ENCODE measurements at regions not wholly inside any gene's neighbourhood (a gene's known extent, or its start where the extent isn't known, plus 50 kb on each side); places are given as distances from the start of the nearest gene placed in this dataset.

GRCh38 chr11:110802162-110802561 is 89.9 kb upstream of the ARHGAP20 start:
- no peak overlapping the region for H3K27ac ChIP-seq (ENCODE audit: low read depth, low read length)
- no peaks in the 10 kb centered on the region for H3K9me3 ChIP-seq (ENCODE audit: insufficient read depth, low read length)
- no peaks in the 10 kb centered on the region for H3F3A ChIP-seq (ENCODE audit: insufficient read depth)
- no peaks in the 10 kb centered on the region for H3K27me3 ChIP-seq (ENCODE audit: low read length)
- H4K20me1 ChIP-seq (ENCODE audit: low read depth, low read length) = no peaks in the 10 kb centered on the region
- H3K9ac ChIP-seq (ENCODE audit: low read length) = no peak overlapping the region
- no peak overlapping the region for H3K4me3 ChIP-seq (ENCODE audit: insufficient read depth, low read length, poor library complexity, severe bottlenecking)
- H2AFZ ChIP-seq (ENCODE audit: low read depth, low read length, severe bottlenecking) = no peak overlapping the region
- no peaks in the 10 kb centered on the region for H3K36me3 ChIP-seq (ENCODE audit: low read length)
- H3K4me2 ChIP-seq (ENCODE audit: low read depth, low read length, poor library complexity, severe bottlenecking) = no peak overlapping the region
- no peaks in the 10 kb centered on the region for H3K9me2 ChIP-seq (replicated peaks; ENCODE audit: insufficient read depth, low read length)
- H3K79me2 ChIP-seq (ENCODE audit: insufficient read depth, low read length) = no peaks in the 10 kb centered on the region
- TF ChIP-seq EZH2phosphoT487 (conservative IDR thresholded peaks at IDR 0.05; ENCODE audit: low read length) (no peak), CTCF (IDR thresholded peaks at IDR 0.05; ENCODE audit: insufficient read depth, low read length, poor library complexity, severe bottlenecking) (no peak)

GRCh38 chr11:110801328-110801727 is 89.1 kb upstream of the ARHGAP20 start:
- Histone ChIP-seq H3K9ac (ENCODE audit: low read length) (no peak overlapping the region), H4K20me1 (ENCODE audit: low read depth, low read length) (no peaks in the 10 kb centered on the region), H3F3A (ENCODE audit: insufficient read depth) (no peaks in the 10 kb centered on the region), H3K79me2 (ENCODE audit: insufficient read depth, low read length) (no peaks in the 10 kb centered on the region), H3K27me3 (ENCODE audit: low read length) (no peaks in the 10 kb centered on the region), H3K4me2 (ENCODE audit: low read depth, low read length, poor library complexity, severe bottlenecking) (no peak overlapping the region), H3K9me2 (replicated peaks; ENCODE audit: insufficient read depth, low read length) (no peaks in the 10 kb centered on the region), H3K4me3 (ENCODE audit: insufficient read depth, low read length, poor library complexity, severe bottlenecking) (no peak overlapping the region), H2AFZ (ENCODE audit: low read depth, low read length, severe bottlenecking) (no peak overlapping the region), H3K27ac (ENCODE audit: low read depth, low read length) (no peak overlapping the region), H3K36me3 (ENCODE audit: low read length) (no peaks in the 10 kb centered on the region), H3K9me3 (ENCODE audit: insufficient read depth, low read length) (no peaks in the 10 kb centered on the region)
- no peak for TF ChIP-seq EZH2phosphoT487 (conservative IDR thresholded peaks at IDR 0.05; ENCODE audit: low read length)
- TF ChIP-seq CTCF (IDR thresholded peaks at IDR 0.05; ENCODE audit: insufficient read depth, low read length, poor library complexity, severe bottlenecking) = no peak

DNA sequence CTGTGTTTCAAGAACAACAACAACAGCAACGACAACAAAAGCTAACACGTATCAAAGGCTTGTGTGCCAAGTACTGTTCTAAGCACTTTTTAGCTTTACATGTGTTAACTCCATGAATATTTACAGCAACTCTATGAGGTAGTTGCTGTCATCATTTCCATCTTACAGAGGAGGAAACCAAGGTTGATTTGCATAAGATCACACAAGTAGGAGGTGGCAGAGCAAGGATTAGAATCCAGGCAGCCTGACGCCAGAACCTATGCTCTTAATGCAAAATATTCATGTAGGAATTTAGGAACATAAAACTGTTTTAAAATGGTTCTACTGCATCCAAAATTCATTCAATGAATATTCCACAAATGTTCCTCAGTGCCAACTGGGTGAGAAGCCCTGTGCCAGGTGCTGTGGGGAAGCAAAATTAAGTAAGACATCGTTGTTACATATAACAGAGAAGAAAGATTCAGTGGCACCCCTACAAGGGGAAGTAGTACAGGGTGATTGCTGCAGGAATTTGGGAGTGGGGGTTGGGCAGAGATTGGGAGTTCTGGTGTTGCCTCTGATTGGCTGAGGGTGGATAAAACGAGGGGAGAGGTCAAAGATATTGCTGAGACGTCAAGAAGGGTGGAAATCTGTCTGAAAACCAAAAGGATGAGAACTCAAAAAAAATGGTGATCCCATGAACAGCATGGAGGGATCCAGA is 86.1 kb upstream of the ARHGAP20 start:
- Histone ChIP-seq H3K9me3 (ENCODE audit: insufficient read depth, low read length) (no peaks in the 10 kb centered on the region), H3K27ac (ENCODE audit: low read depth, low read length) (no peak overlapping the region), H3K4me2 (ENCODE audit: low read depth, low read length, poor library complexity, severe bottlenecking) (no peak overlapping the region), H2AFZ (ENCODE audit: low read depth, low read length, severe bottlenecking) (no peak overlapping the region), H3K9ac (ENCODE audit: low read length) (no peak overlapping the region), H4K20me1 (ENCODE audit: low read depth, low read length) (no peaks in the 10 kb centered on the region), H3K9me2 (replicated peaks; ENCODE audit: insufficient read depth, low read length) (no peaks in the 10 kb centered on the region), H3K27me3 (ENCODE audit: low read length) (no peaks in the 10 kb centered on the region), H3K4me3 (ENCODE audit: insufficient read depth, low read length, poor library complexity, severe bottlenecking) (no peak overlapping the region), H3F3A (ENCODE audit: insufficient read depth) (no peaks in the 10 kb centered on the region), H3K79me2 (ENCODE audit: insufficient read depth, low read length) (no peaks in the 10 kb centered on the region), H3K36me3 (ENCODE audit: low read length) (no peaks in the 10 kb centered on the region)
- TF ChIP-seq CTCF (IDR thresholded peaks at IDR 0.05; ENCODE audit: insufficient read depth, low read length, poor library complexity, severe bottlenecking) (no peak), EZH2phosphoT487 (conservative IDR thresholded peaks at IDR 0.05; ENCODE audit: low read length) (no peak)
